ENCODE measurements at regions not wholly inside any gene's neighbourhood (a gene's known extent, or its start where the extent isn't known, plus 50 kb on each side); places are given as distances from the start of the nearest gene placed in this dataset.
"Not testable (repeated sequence)": the region's sequence is repeated elsewhere in the genome, so short reads cannot be mapped to it uniquely, and the experiment has no call there.

DNA sequence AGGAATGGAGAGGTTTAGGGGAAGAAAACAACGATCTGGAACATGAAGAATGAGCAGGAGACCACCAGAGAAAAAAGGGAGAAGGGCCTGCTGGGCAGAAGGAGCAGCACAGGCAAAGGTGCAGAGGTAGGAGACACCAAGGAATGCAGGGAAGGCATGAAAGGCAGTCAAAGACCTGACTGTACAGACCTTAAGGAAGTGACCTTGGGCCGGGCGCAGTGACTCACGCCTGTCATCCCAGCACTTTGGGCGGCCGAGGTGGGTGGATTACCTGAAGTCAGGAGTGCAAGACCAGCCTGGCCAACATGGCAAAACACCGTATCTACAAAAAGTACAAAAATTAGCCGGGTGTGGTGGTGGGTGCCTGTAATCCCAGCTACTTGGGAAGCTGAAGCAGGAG, 157.7 kb upstream of the ATP10A start:
- no peak for DNase-seq

DNA sequence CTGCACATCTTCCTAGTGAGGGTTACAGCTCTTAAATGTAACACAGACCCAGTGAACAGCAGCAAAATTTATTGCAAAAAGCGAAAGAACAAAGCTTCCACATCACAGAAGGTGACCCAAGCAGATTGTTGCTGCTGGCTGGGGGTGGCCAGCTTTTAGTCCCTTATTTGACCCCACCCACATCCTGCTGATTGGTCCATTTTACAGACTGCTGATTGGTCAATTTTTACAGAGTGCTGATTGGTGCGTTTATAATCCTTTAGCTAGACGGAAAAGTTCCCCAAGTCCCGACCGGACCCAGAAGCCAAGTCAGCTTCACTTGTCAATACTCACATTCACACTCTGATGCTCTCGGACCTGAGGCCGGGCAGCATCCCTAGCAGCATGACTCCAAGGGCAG, 154.5 kb upstream of the ATP10A start:
- no peak for DNase-seq

DNA sequence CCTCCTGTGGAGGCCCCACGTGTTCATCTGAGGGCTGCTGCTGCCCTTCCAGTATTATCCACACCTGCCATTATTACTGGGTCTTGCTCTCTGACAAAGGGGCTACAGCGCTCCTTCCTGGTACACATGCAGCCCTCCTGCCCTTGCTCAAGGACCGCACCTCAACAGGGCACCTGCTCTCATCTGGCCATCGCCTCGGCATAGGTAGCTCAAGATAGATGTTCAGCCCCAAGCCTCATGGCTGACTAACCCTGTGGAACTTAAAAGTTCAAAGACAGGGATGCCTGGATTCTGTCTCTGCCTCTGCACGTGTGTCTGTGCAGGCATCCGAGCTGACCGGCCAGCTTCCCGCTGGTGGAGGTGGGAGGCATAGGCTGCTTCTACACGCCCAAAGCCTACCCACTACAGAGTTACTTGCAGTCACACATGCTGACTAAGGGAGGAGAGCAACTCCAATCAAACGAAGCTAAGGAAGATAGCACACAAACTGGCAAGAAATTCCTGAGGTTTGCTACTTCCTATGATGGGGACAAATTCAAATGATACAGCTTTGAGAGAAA, 152.5 kb upstream of the ATP10A start:
- DNase-seq: no peak

DNA sequence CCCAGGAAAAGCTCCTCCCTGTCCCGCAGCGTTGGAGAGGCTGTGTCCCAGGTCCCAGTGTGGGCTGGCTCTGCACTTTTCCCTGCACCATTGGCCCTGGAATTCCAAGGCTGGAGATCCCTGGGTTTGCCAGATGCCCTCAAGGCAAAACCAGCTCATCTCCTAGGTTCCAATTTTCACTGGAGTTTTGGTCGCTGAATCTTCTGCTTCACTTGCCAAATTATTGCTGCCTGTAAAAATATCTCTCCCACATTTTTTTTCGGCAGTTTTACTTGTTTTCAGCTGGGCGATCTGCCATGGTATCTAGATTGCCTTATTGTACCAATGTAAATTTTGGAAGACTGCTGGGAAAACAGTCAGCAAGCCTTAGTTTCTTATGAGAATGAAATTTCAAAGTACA, 150.9 kb upstream of the ATP10A start:
- no peak for DNase-seq

DNA sequence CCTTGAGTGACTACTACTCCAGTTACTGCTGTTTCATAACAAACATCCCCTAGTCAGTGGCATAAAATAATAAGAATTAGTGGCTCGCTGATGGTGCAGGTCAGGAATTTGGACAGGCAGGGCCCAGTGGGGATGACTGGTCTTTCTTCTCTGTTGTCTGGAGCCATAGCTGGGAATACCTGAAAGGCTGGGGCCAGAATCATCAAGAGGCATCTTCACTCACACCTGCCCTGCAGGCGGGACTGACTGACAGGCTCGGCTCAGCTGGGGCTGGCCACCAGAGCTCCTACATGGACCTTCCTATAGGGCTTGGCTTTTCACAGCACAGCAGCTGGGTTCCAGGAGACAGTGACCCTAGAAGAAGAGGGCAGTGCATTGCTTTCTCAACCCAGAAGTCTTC, 148.8 kb upstream of the ATP10A start:
- no peak for DNase-seq

DNA sequence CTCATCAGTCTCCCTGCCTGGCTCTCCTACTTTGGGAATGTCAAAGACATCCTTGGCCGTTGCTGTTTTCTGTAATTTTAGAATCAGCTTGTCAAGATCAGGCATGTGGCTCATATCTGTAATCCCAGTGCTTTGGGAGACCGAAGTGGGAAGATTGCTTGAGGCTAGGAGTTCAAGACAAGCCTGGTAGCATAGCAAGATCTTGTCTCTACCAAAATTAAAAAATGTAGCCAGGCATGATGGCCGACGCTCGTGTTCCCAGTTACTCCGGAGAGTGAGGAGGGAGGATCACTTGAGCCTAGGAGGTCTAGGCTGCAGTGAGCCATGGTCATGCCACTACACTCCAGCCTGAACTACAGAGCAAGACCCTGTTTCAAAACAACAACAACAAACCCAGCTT, 144.0 kb upstream of the ATP10A start:
- DNase-seq: no peak

DNA sequence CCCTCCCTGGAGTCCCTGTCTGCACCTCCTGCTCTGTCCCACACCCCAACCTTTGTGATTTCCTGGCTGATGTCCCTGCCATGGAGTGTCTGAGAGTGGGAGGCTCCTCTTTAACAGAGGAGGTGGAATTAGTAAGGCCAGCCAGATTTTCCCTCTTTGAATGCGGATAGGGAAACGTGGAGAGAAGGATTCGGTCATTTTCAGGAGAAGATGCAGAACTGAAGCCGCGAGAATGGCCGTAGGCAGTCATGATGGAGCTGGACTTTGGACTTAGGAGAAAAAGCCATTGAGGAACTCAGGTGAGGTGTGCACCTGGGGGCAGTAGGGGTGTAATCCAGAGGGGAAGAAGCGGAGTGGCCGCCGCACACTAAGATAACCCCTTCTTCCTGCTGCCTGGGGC, 138.1 kb upstream of the ATP10A start:
- no peak for DNase-seq

DNA sequence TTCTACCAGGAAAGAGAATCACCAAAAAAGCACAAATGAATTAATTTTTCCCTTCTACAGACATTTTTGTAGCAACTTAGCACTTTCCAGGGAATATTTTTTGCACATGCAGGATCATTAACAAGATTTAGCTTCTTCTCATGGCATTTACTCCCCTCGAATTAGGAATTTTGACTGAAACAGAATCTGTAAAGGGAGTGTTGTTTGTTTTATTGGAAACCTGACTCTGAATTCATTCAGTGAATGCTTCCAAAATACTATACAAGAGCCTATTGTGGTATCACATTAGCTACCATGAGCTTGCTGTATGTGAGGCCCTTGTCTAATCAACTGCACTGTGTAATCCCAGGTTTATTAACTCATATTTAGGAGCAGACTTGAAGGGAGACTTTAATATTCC, 130.4 kb upstream of the ATP10A start:
- no peak for DNase-seq

DNA sequence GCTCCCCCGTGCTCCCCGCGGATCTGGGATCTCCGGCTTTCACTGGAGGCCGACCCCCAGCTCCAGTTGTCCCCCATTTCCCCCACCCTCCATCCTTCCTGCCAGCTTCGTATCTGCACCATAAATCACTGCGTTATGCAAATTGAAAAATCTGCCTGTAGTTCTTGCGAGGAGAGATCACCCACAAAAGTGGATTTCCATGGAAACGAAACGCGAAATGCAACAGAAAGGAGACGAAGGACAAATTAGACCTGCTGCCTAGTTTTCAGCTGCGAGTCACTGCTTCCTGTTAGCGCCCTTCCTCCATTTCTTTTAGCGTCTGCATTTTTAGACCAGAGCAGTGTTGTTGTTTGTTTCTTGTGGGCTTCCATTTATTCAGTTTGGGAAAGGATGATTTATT, 127.1 kb upstream of the ATP10A start:
- DNase-seq: no peak

DNA sequence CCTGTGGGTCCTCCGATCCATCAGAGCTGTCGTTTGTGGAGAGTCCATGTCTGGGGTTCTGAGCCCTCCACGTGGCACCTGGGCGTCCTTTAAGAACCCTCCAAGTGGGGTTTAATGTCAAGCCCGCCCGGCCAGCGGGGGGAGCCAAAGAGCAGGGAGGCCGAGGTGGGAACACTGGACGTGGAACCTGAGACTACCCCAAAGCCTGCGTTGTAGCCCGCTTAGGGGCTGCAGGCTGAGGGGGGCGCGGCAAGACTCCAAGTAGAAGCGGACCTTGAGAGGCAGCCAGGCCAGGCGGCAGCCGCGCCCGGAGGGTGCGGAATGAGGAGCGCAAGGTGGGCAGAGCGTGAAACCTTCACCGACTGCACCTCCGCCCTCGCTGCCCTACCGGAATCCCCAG, 126.2 kb upstream of the ATP10A start:
- no peak for DNase-seq

DNA sequence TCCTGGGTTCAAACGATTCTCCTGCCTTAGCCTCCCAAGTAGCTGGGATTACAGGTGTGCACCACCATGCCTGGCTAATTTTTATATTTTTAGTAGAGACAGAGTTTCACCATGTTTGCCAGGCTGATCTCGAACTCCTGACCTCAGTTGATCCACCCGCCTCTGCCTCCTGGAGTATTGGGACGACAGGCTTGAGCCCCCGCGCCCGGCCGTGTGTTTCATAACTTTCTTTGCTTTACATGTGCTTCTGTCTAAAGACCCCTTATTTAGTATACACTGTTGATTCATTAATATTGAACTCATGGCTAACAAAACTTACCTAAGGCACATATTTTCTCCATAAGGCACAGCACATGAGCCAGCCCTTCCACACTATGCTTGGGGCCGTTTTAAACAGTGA, 125.6 kb upstream of the ATP10A start:
- DNase-seq: not testable (repeated sequence)

DNA sequence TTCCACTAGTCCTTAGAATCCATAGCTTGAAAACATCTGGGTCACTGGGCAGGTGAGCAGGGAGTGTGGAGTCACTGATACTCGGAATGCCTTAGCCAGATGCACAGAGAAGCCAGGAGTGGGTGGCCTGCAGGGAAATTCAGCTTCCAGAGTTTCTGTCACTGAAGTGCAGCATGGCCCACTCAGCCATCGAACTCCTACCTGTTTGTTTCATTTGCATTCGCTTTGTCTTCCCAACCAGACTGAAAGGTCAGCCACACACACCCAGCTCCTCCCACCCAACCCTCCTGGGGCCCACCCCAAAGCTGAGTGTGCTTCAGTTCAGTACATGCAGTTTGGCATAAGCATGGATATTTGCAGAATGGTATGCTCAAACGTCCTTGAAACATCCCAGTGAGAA, 124.5 kb upstream of the ATP10A start:
- no peak for DNase-seq

DNA sequence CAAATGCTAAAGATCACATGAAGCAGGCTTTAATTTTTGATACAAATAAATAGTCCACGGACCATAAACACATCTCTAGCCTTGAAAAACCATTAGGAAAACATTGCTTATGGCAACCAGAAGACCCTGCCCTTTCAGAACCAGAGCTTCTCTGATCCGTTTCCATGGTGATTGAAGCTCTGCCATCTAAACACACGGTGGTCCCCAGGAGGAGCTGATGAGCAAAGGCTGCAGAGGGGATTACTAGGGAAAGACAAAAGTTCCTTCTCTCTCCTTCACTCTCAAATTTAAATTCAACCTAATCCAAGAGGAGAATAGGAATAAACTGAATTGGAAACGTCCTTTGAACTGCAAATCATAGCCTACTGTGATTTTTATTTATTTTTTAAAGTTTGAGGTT, 122.0 kb upstream of the ATP10A start:
- DNase-seq: no peak

DNA sequence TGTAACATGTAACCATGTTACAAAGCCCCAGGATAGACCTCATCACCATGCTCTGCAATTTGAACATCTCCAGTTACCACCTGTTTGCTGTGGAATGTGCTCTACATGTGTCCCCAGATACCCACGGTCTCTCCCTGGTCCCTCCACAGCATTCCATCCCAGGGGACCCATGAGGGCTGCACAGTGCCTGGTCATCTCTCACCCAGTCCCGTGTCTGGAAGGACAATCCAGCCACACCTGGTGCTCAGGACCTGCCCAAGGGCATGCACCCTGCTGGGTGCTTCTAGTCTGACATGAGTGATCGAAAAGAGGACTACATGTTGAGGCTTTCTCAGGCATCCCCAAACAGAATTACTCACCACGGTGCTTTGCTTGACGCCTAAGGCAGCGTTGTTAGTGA, 119.6 kb upstream of the ATP10A start:
- DNase-seq: no peak

DNA sequence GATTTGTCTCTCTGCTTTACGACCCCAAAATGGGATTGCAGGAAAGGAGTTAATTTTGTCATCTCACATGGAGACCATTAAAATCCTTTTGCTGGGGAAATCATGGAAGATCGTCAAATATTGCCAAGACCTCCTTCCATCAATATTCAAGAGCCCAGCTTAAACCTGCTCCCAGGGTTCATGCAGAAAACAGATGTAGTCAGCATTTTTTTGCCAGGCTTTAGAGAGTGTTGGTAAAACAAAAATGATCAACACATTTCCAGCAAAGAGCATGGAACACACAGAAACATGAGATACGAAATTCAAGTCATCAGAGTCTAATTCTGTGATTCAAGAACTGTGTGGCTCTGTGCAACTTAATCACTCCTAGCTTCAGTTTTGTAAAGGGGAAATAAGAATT, 118.0 kb upstream of the ATP10A start:
- no peak for DNase-seq

DNA sequence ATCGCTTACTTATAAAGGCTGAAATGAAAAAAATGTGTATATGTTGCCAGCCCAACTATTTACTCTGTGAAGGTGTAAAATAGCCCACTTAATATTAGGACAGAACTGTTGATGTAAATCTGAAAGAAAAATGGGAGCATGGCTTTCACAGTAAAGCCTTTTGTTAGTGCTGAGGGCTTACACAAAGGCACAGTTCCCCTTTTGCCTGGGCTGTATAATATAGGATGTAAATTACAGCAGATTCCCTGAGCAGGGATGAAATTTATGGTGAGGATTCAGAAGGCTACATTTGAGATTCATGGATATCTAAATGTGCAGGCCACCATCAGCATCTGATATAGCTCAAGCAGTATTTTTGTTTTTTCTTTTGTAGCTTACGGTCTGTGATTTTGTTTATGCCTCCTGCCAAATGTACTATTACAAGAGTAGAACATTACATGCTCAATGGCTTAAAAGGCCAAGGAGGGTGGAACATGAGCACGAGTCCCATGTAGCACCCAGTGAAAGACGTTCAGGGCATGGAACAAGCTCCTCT, 109.1 kb upstream of the ATP10A start:
- DNase-seq: no peak

DNA sequence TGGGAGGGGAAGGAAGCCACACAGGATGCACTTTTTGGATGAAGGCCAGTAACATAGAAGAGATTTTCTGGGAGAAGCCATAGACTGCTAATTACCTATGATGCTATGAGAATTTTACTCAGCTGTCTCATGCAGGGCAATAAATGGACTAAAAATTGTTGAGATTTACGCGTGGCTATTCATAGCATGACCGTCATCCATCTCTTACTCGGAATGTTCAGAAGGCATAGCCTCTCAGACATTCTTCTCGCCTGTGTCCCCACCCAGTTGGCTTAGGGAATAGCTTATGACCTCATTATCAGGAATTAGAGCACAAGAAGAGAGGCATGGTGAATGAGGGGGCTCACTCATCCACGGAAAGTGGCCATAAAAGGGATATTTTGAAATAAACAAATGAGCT, 107.9 kb upstream of the ATP10A start:
- no peak for DNase-seq

DNA sequence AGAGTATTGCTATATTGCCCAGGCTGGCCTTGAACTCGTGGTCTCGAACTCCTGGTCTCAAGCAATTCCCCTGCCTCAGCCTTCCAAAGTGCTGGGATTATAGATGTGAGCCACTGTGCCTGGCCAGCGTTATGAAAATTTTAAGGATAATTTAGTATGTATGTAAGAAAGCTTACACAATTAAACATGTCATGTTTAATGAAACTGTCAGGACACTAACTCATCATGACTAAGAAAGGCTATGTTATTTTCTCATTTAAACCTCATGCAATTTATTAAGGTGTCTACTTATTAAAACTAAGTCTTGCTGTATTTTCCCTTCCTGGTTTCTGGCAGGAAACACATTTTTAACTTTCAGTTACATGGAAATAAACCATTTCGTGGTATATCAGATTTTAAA, 106.8 kb upstream of the ATP10A start:
- no peak for DNase-seq

DNA sequence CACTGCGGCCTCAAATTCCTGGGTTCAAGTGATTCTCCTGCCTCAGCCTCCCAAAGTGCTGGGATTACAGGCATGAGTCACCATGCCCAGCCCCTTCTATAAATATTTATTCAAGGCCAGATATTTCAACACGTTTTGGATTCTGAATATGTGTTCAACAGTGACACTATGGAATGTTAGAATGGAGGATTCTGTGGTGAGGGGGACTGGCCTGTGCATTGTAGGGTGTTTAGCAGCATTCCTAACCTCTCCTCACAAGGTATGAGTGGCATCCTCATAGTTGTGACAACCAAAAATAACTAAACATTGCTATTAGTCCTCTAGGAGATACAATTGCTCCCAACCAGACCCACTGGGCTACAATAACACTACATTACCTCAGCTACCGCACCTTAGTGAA, 104.0 kb upstream of the ATP10A start:
- DNase-seq: no peak

DNA sequence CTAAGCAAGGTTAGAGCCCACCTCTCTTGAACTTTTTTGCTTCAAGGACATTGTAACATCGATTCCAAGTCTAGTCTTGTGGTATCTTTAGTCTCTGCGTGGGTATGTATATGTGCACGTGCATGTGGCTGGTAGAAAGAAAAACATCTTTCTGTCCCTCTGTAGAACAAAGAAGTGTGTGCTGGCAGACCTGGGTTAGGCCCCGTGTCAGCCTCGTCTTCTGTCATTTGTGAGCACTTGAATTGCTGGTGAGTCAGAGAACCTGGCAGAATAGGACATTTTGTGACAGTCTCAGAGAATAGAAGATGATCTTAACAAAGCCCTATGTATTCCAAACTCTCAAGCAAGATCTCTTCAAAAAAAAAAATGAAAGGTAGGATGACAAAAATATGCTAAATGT, 102.2 kb upstream of the ATP10A start:
- no peak for DNase-seq

DNA sequence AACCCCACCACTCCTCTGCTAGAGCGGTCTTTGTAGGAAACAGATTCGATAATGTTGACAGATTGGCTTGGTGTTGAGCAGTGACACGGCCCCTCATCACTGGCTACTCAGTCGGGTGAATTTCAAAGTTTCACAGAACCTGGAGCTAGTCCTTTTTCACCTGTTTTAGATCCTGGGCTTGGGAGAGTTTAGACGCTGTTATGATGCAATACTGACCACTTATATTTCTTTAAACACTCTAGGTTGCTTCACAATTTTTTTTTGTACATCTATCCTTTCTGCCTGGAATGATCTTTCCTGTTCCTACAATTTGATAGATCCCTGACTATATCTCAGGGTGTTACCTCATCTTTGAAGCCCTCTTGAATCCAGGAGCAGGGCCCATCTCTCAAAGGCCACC, 97.1 kb upstream of the ATP10A start:
- no peak for DNase-seq

DNA sequence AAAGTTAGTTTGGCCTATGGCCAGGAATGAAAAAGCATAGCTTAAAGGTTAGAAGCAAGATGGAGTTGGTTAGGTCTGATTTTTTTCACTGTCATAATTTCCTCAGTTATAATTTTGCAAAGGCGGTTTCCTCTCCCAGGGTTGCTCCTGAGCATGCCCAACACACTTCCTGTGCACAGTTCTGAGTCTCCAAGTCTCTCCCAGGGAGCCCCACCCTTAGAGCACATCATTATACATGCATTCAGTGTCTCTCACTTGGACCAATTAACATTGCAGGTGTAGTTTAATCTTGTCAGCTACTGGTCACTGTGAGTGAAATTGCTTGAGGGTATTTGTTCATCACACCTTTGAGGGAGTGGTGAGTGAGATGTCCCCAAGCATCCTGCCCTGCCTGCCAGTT, 96.0 kb upstream of the ATP10A start:
- no peak for DNase-seq

DNA sequence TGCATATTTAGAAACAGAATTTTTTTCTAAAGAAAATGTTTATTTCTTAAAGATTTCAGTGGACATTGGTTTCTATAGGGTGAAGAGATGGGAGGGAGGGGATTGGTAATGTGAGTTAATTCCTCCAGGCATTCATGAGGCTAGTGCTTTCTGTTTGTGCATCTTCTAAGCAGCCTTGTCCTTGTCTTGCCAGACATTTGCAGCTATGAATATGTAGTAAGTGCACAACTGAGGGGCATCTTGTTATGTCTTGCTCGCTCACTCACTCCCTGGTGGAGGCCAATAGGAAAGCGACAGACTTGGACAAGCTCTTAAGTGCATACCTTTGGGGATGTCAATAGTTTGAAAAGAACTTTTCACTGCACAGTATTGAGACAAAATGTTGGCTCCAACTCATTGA, 92.5 kb upstream of the ATP10A start:
- no peak for DNase-seq

DNA sequence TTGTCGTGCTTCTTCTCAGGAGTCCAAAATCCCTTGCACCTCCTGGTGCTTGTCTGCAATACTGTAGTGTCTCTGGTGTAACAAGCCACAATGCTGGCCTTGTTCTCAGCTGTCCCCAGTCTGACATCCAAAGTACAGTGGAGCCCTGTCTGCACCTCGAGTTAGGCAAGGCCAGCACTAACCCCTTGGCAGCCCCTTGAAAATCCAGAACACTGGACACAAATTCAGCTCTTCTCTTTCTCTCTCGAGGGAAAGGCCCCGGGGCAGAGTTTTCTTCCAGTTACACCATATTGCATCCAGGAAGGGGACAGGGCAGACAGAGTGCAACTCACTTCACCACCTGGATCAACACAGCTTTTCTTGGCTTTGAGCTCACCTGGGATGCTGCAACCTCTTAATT, 91.3 kb upstream of the ATP10A start:
- DNase-seq: no peak

DNA sequence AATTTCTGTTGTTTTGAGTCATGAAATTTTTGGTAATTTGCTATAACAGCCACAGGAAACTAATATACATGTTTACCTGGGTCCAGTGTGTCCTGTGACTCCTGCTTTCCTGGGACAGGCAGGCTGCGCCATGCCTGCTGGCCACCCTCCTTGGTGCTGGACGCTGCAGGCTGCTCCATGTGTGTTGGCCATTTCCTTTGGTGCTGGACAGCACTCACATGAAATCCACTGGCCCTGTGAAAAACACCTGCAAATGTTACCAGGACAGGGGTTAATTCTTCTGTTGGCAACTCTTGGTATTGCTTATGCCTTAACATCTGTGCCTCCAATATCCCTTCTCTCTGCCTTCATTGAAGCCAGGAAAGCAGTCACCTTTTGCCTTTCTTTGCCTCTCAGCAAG, 86.9 kb upstream of the ATP10A start:
- no peak for DNase-seq
